GM12891 (cell line): ENCODE measurements at regions not wholly inside any gene's neighbourhood (a gene's known extent, or its start where the extent isn't known, plus 50 kb on each side); places are given as distances from the start of the nearest gene placed in this dataset.

Experiments
- PAX5 ChIP-seq: IDR thresholded peaks from 2 replicates; pipeline ENCODE4 v1.6.1; 2011; ENCODE audit warnings: low read length, moderate library complexity, mild to moderate bottlenecking; ENCODE audit not compliant: insufficient read depth, severe bottlenecking
- POLR2A ChIP-seq: IDR thresholded peaks from 2 replicates; pipeline ENCODE4 v1.6.1; 2011; ENCODE audit warnings: low read depth, low read length, control low read depth
- POLR2AphosphoS5 ChIP-seq: IDR thresholded peaks from 2 replicates; pipeline ENCODE4 v1.6.1; 2011; ENCODE audit warnings: low read depth, low read length, control low read depth
- TAF1 ChIP-seq: IDR thresholded peaks from 2 replicates; pipeline ENCODE4 v1.6.1; 2011; ENCODE audit warnings: low read depth, low read length, control low read depth

DNA sequence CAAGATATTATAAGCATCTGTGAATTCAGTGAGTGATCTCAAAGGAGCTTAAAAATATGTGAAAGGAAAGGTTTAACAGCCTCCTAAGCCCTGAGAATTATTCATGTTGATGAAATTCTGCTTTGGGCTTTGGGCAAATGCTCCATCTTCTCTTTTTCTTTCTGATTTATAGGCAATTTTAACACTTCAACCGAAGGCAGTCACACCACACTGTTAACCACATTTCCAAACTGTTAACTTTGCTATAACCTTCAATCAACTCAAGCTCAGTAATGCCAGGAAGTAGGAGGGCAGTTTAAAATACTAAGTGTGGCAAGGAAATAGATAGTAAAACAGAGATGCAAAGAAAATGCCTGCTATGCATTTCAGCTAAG lies 54.4 kb upstream of the NEK7 start:
- no peak for TF ChIP-seq POLR2A
- TF ChIP-seq POLR2AphosphoS5: no peak
- TF ChIP-seq TAF1: no peak
- TF ChIP-seq PAX5: no peak
